DND-41 (cell line): ENCODE measurements at regions not wholly inside any gene's neighbourhood (a gene's known extent, or its start where the extent isn't known, plus 50 kb on each side); places are given as distances from the start of the nearest gene placed in this dataset.

ENCODE experiments used
- ATAC-seq: fragments of 200-7000 bp; cut with Tn5 transposase; 3 replicates; pipeline ENCODE4 v1.9.1; 2021; ENCODE audit warnings: low read depth; ENCODE audit not compliant: insufficient read depth
- DNase-seq: peaks from one replicate; pipeline ENCODE4 v3.0.0-alpha.2; 2020
- H2AFZ ChIP-seq: 2 replicates; pipeline ENCODE4 v1.6.0; 2012; ENCODE audit warnings: low read depth, low read length
- H3K27ac ChIP-seq: 2 replicates; pipeline ENCODE4 v1.5.1; 2012; ENCODE audit warnings: low read length, inconsistent platforms
- H3K27me3 ChIP-seq: fragments of 200-600 bp; sonication (generic); 2 replicates; pipeline ENCODE4 v1.6.0; 2012; ENCODE audit warnings: low read length, mild to moderate bottlenecking, inconsistent platforms; ENCODE audit not compliant: insufficient read depth, poor library complexity
- H3K36me3 ChIP-seq: 2 replicates; pipeline ENCODE4 v1.5.1; 2012; ENCODE audit warnings: low read length, inconsistent platforms; ENCODE audit not compliant: insufficient read depth
- H3K4me1 ChIP-seq: 2 replicates; pipeline ENCODE4 v1.5.1; 2012; ENCODE audit warnings: mild to moderate bottlenecking, low read length; ENCODE audit not compliant: insufficient read depth
- H3K4me2 ChIP-seq: 2 replicates; pipeline ENCODE4 v1.6.0; 2012; ENCODE audit warnings: mild to moderate bottlenecking, moderate library complexity, low read length, inconsistent platforms; ENCODE audit not compliant: insufficient read depth
- H3K4me3 ChIP-seq, 2 experiments: fragments of 200-600 bp in 1 of 2; shearing (Covaris generic) in 1 of 2; 2 replicates each; pipeline ENCODE4 v1.5.1; 2012 to 2016; ENCODE audit warnings: inconsistent platforms in 2 of 2, low read length in 2 of 2, mild to moderate bottlenecking in 2 of 2, low read depth in 1 of 2, moderate library complexity in 1 of 2
- H3K79me2 ChIP-seq: 2 replicates; pipeline ENCODE4 v1.6.0; 2012; ENCODE audit warnings: low read length, inconsistent platforms; ENCODE audit not compliant: insufficient read depth
- H3K9ac ChIP-seq: 2 replicates; pipeline ENCODE4 v1.6.0; 2012; ENCODE audit warnings: low read depth, mild to moderate bottlenecking, inconsistent platforms, low read length, moderate library complexity
- H3K9me3 ChIP-seq: 2 replicates; pipeline ENCODE4 v1.5.1; 2012; ENCODE audit warnings: low read length, moderate library complexity, mild to moderate bottlenecking, inconsistent platforms; ENCODE audit not compliant: insufficient read depth, severe bottlenecking
- H4K20me1 ChIP-seq: 2 replicates; pipeline ENCODE4 v1.6.0; 2012; ENCODE audit warnings: low read length; ENCODE audit not compliant: insufficient read depth
- EZH2 ChIP-seq: IDR thresholded peaks from 3 replicates; pipeline ENCODE4 v1.6.1; 2012; ENCODE audit warnings: borderline replicate concordance, low read depth, mild to moderate bottlenecking, moderate library complexity, low read length, inconsistent platforms; ENCODE audit not compliant: severe bottlenecking
- TF ChIP-seq, protein P1 (sequence below): IDR thresholded peaks from 2 replicates; pipeline ENCODE4 v1.5.1; 2012; ENCODE audit warnings: borderline replicate concordance, low read length, moderate library complexity, mild to moderate bottlenecking; ENCODE audit not compliant: poor library complexity, severe bottlenecking; ENCODE audit errors: extremely low read depth

DNA sequence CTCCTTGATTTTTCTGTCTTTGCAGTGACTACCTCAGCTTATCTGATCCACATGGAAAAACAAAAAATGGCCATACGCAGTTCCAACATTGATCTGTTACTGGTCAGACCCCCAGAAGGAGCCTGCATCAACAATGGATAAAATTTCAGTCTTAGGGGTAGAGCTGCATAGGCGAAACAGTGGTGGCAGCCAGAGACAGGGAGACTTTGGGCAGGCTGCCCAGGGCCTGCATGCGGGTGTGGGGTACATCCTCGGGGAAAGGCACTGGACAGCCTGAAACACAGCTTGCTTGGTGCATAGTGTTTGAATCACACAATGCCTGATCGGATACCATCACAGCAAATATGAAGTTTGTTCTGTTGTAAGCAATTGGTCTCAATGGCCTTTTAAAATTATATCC is 847.8 kb downstream of the QKI start:
- H3K9me3 ChIP-seq = no peaks in the 10 kb centered on the region
- no peaks in the 10 kb centered on the region for H3K36me3 ChIP-seq
- H3K79me2 ChIP-seq = no peaks in the 10 kb centered on the region
- H3K4me3 ChIP-seq = no peak overlapping the region
- H3K27ac ChIP-seq = no peak overlapping the region
- no peak for TF ChIP-seq EZH2
- TF ChIP-seq, protein P1, sequence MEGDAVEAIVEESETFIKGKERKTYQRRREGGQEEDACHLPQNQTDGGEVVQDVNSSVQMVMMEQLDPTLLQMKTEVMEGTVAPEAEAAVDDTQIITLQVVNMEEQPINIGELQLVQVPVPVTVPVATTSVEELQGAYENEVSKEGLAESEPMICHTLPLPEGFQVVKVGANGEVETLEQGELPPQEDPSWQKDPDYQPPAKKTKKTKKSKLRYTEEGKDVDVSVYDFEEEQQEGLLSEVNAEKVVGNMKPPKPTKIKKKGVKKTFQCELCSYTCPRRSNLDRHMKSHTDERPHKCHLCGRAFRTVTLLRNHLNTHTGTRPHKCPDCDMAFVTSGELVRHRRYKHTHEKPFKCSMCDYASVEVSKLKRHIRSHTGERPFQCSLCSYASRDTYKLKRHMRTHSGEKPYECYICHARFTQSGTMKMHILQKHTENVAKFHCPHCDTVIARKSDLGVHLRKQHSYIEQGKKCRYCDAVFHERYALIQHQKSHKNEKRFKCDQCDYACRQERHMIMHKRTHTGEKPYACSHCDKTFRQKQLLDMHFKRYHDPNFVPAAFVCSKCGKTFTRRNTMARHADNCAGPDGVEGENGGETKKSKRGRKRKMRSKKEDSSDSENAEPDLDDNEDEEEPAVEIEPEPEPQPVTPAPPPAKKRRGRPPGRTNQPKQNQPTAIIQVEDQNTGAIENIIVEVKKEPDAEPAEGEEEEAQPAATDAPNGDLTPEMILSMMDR = no peak
- no peak overlapping the region for H2AFZ ChIP-seq
- no peak overlapping the region for H3K4me2 ChIP-seq
- H3K9ac ChIP-seq = no peak overlapping the region
- ATAC-seq (no peak), DNase-seq (no peak)
- no peaks in the 10 kb centered on the region for H4K20me1 ChIP-seq
- H3K27me3 ChIP-seq = no peaks in the 10 kb centered on the region
- no peaks in the 10 kb centered on the region for H3K4me1 ChIP-seq

DNA sequence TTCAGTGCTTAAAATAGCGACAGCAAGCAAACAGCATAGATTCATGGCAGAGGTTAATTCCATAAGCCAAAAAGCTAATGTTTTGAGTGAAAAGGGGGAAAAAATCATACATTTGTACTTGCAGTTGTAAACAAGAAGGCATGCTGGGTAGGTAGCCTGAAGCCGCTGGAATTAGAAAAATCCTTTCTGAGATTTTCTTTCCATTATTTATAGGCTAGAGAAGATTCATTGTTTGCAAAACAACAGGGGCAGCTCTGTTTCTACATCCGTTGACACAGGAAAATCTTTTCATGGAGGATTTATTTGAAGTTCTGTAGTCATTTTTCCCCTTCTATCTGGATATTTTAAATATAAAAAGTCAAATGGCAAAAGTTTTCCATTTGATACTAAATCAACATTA is 843.9 kb downstream of the QKI start:
- H3K9ac ChIP-seq = no peak overlapping the region
- no peak overlapping the region for H3K27ac ChIP-seq
- no peaks in the 10 kb centered on the region for H3K36me3 ChIP-seq
- no peaks in the 10 kb centered on the region for H3K27me3 ChIP-seq
- no peak for ATAC-seq
- no peaks in the 10 kb centered on the region for H3K9me3 ChIP-seq
- no peak overlapping the region for H2AFZ ChIP-seq
- H3K79me2 ChIP-seq = no peaks in the 10 kb centered on the region
- no peak overlapping the region for H3K4me3 ChIP-seq
- H4K20me1 ChIP-seq = no peaks in the 10 kb centered on the region
- no peaks in the 10 kb centered on the region for H3K4me1 ChIP-seq
- no peak for TF ChIP-seq EZH2
- TF ChIP-seq, protein P1 = no peak
- no peak for DNase-seq
- H3K4me2 ChIP-seq = no peak overlapping the region

DNA sequence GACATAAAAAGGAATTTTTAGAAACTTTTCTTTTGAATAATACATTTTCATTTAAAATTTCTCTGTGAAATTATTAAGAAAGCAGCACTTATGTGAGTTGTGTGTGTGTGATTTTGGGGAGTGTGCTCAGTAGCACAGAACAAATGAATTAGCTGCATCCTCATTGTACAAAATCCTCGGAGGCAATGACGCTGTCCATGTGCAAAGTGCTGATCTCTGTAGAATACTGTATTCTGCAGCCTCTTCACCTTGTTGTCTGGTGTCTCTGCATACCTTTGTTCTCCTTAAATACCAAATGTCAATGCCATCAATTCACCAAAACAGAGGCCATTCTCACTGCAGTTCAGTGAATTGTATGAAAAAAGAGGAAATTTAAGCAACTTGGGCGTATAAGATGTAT is 838.4 kb downstream of the QKI start:
- H3K9ac ChIP-seq = no peak overlapping the region
- H3K4me2 ChIP-seq = no peak overlapping the region
- no peaks in the 10 kb centered on the region for H3K9me3 ChIP-seq
- H3K27ac ChIP-seq = no peak overlapping the region
- H2AFZ ChIP-seq = no peak overlapping the region
- no peaks in the 10 kb centered on the region for H3K79me2 ChIP-seq
- DNase-seq (no peak), ATAC-seq (no peak)
- no peaks in the 10 kb centered on the region for H3K27me3 ChIP-seq
- no peaks in the 10 kb centered on the region for H3K36me3 ChIP-seq
- no peaks in the 10 kb centered on the region for H4K20me1 ChIP-seq
- no peaks in the 10 kb centered on the region for H3K4me1 ChIP-seq
- TF ChIP-seq EZH2 = no peak
- TF ChIP-seq, protein P1 = no peak
- H3K4me3 ChIP-seq = no peak overlapping the region

DNA sequence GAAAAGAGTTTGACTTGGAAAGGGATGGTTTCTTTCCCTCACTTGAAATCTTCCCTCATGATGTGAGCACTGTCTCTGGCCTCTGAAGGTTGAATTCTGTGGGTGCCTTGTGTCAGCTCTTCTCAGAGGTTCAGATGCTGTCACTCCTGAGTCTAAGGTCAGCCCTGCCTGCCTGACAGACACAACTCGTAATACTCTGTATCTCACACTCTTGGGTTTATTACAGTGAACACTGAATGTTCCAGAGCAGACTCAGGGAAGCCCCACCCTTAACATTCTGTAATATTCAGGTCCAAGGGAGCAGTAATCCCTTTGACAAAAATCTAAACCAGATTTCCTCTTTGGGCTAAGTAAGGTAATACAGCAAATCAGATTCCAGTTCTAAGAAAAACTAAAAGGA is 837.8 kb downstream of the QKI start:
- Histone ChIP-seq H3K27ac (no peak overlapping the region), H3K36me3 (no peaks in the 10 kb centered on the region), H3K4me1 (no peaks in the 10 kb centered on the region), H3K79me2 (no peaks in the 10 kb centered on the region), H3K27me3 (no peaks in the 10 kb centered on the region), H3K4me3 (no peak overlapping the region), H2AFZ (no peak overlapping the region), H4K20me1 (no peaks in the 10 kb centered on the region), H3K4me2 (no peak overlapping the region), H3K9ac (no peak overlapping the region), H3K9me3 (no peaks in the 10 kb centered on the region)
- TF ChIP-seq EZH2 = no peak
- TF ChIP-seq, protein P1 = no peak
- DNase-seq = no peak
- no peak for ATAC-seq
